HCT116 (cell line): ENCODE measurements at regions not wholly inside any gene's neighbourhood (a gene's known extent, or its start where the extent isn't known, plus 50 kb on each side); places are given as distances from the start of the nearest gene placed in this dataset.

Experiments
- ATAC-seq: fragments of 200-7000 bp; cut with Tn5 transposase; 2 replicates; pipeline ENCODE4 v1.9.1; 2020; ENCODE audit warnings: mild to moderate bottlenecking, moderate library complexity
- BruUV-seq: library from RNA; stranded (reverse); fragments of 400-500 nt; replicated peaks from 2 replicates; lab custom pipeline; 2021; lab: Mats Ljungman, UMichigan
- CTCF ChIA-PET: fragments of 300-600 bp; sonication (Branson Sonifier 250); formaldehyde crosslinking; loops from one replicate; lab custom pipeline; 2021; ENCODE audit warnings: antibody characterized with exemption; lab: Charles Lee
- POLR2A ChIA-PET: fragments of 300-600, 350-600 bp; sonication (Branson Sonifier 250); formaldehyde crosslinking; loops from one replicate; lab custom pipeline; 2021; ENCODE audit warnings: antibody characterized with exemption; lab: Charles Lee
- RAD21 ChIA-PET, 2 experiments: fragments of 300-600 bp; sonication (Branson Sonifier 250); formaldehyde crosslinking; loops; one replicate each; lab custom pipeline; 2023; ENCODE audit warnings: low total read pairs in 2 of 2; ENCODE audit not compliant: uncharacterized antibody in 2 of 2, unreplicated experiment in 2 of 2, low non-redundant PET in 1 of 2; lab: Charles Lee
- DNase-seq: peaks from one replicate; pipeline ENCODE4 v3.0.0-alpha.2; 2010; ENCODE audit warnings: low read depth, low spot score
- H2AFZ ChIP-seq: fragments of 200-600 bp; shearing (Covaris generic), sonication (generic); 2 replicates; pipeline ENCODE4 v1.6.1; 2017; ENCODE audit warnings: low read depth, mixed run types, mixed read lengths, antibody characterized with exemption, low read length; ENCODE audit not compliant: poor library complexity, severe bottlenecking
- H3K27ac ChIP-seq: 2 replicates; pipeline ENCODE4 v1.5.1; 2012; ENCODE audit warnings: low read depth, low read length
- H3K27me3 ChIP-seq: fragments of 200-600 bp; sonication (generic); 2 replicates; pipeline ENCODE4 v1.6.1; 2016; ENCODE audit warnings: mixed run types, low read length, mixed read lengths; ENCODE audit not compliant: insufficient read depth
- H3K36me3 ChIP-seq, 2 experiments: fragments of 200-500 bp in 1 of 2; fragments of 200-600 bp in 1 of 2; sonication (Bioruptor generic) in 1 of 2; sonication (generic) in 1 of 2; 2 replicates each; pipeline versions ENCODE4 v1.5.1 to v1.6.1; 2014 to 2016; ENCODE audit warnings: low read length in 2 of 2, inconsistent platforms in 1 of 2, mixed read lengths in 1 of 2, mixed run types in 1 of 2; ENCODE audit not compliant: insufficient read depth in 2 of 2, control insufficient read depth in 1 of 2
- H3K4me1 ChIP-seq, 2 experiments: fragments of 200-600 bp in 1 of 2; sonication (generic) in 1 of 2; 2 replicates each; pipeline versions ENCODE4 v1.5.1 to v1.6.1; 2012 to 2017; ENCODE audit warnings: low read length in 2 of 2, inconsistent platforms in 1 of 2, mild to moderate bottlenecking in 1 of 2, mixed read lengths in 1 of 2, mixed run types in 1 of 2, moderate library complexity in 1 of 2; ENCODE audit not compliant: insufficient read depth in 2 of 2, control insufficient read depth in 1 of 2
- H3K4me2 ChIP-seq: fragments of 200-600 bp; sonication (generic); 2 replicates; pipeline ENCODE4 v1.6.1; 2017; ENCODE audit warnings: mixed run types, low read length, mixed read lengths
- H3K4me3 ChIP-seq, 2 experiments: fragments of 200-600 bp in 1 of 2; sonication (generic) in 1 of 2; replicated peaks in 1 of 2; 2 replicates each; pipeline ENCODE4 v1.5.1; 2011 to 2016; ENCODE audit warnings: low read length in 2 of 2, control low read depth in 1 of 2, low read depth in 1 of 2, mild to moderate bottlenecking in 1 of 2, mixed read lengths in 1 of 2, mixed run types in 1 of 2
- H3K79me2 ChIP-seq: fragments of 200-600 bp; sonication (generic); 2 replicates; pipeline ENCODE4 v1.6.1; 2017; ENCODE audit warnings: mild to moderate bottlenecking, mixed run types, low read length, moderate library complexity, mixed read lengths; ENCODE audit not compliant: insufficient read depth
- H3K9ac ChIP-seq: fragments of 200-600 bp; sonication (generic); 2 replicates; pipeline ENCODE4 v1.6.1; 2016; ENCODE audit warnings: low read length, mixed read lengths
- H3K9me2 ChIP-seq: fragments of 200-600 bp; sonication (generic), shearing (Covaris generic); 2 replicates; pipeline ENCODE4 v1.6.1; 2017; ENCODE audit warnings: mixed run types, mild to moderate bottlenecking, moderate library complexity; ENCODE audit not compliant: insufficient read depth
- H3K9me3 ChIP-seq, 2 experiments: fragments of 200-500 bp in 1 of 2; fragments of 200-600 bp in 1 of 2; sonication (Bioruptor generic) in 1 of 2; sonication (generic) in 1 of 2; 2 replicates each; pipeline ENCODE4 v1.6.1; 2014 to 2017; ENCODE audit warnings: low read length in 2 of 2, mixed read lengths in 2 of 2, inconsistent platforms in 1 of 2, low read depth in 1 of 2, mild to moderate bottlenecking in 1 of 2, mixed run types in 1 of 2, moderate library complexity in 1 of 2; ENCODE audit not compliant: control insufficient read depth in 1 of 2, insufficient read depth in 1 of 2
- H4K20me1 ChIP-seq: fragments of 200-600 bp; sonication (generic), shearing (Covaris generic); 2 replicates; pipeline ENCODE4 v1.6.1; 2017; ENCODE audit warnings: mixed run types, mild to moderate bottlenecking, moderate library complexity; ENCODE audit not compliant: insufficient read depth
- ATF3 ChIP-seq: IDR thresholded peaks from 2 replicates; pipeline ENCODE4 v1.6.1; 2012
- CBX3 ChIP-seq: IDR thresholded peaks from 2 replicates; pipeline ENCODE4 v1.6.1; 2012; ENCODE audit warnings: low read depth
- CEBPB ChIP-seq: IDR thresholded peaks from 2 replicates; pipeline ENCODE4 v1.6.1; 2012; ENCODE audit warnings: low read depth
- CTCF ChIP-seq, 3 experiments: fragments of 200-600 bp in 1 of 3; sonication (generic) in 1 of 3; IDR thresholded peaks in 2 of 3; conservative IDR thresholded peaks in 1 of 3; 2 replicates each; pipeline ENCODE4 v1.5.1; 2012 to 2017; ENCODE audit warnings: low read depth in 2 of 3, low read length in 2 of 3, antibody characterized with exemption in 1 of 3, borderline replicate concordance in 1 of 3, control low read depth in 1 of 3, mild to moderate bottlenecking in 1 of 3, mixed read lengths in 1 of 3, mixed run types in 1 of 3, moderate library complexity in 1 of 3; ENCODE audit not compliant: insufficient read depth in 1 of 3
- ELF1 ChIP-seq: IDR thresholded peaks from 2 replicates; pipeline ENCODE4 v1.6.1; 2012; ENCODE audit warnings: low read depth, borderline replicate concordance
- EZH2 ChIP-seq: fragments of 200-600 bp; sonication (generic); IDR thresholded peaks from 2 replicates; pipeline ENCODE4 v1.6.1; 2017; ENCODE audit warnings: antibody characterized with exemption, mixed run types
- POLR2A ChIP-seq: IDR thresholded peaks from 2 replicates; pipeline ENCODE4 v1.7.0; 2011; ENCODE audit warnings: borderline replicate concordance; ENCODE audit not compliant: insufficient read depth, insufficient read length; ENCODE audit errors: extremely low read depth
- POLR2AphosphoS5 ChIP-seq: IDR thresholded peaks from 2 replicates; pipeline ENCODE4 v1.6.1; 2011; ENCODE audit warnings: mild to moderate bottlenecking, low read depth, low read length, moderate library complexity
- RAD21 ChIP-seq: IDR thresholded peaks from 2 replicates; pipeline ENCODE4 v1.6.1; 2012; ENCODE audit warnings: low read depth, mild to moderate bottlenecking
- TCF7L2 ChIP-seq: IDR thresholded peaks from 2 replicates; pipeline ENCODE4 v1.7.0; 2011; ENCODE audit warnings: borderline replicate concordance, inconsistent platforms; ENCODE audit not compliant: insufficient read depth, insufficient read length; ENCODE audit errors: extremely low read depth
- YY1 ChIP-seq: IDR thresholded peaks from 2 replicates; pipeline ENCODE4 v1.6.1; 2011; ENCODE audit warnings: low read length, low read depth, moderate library complexity, mild to moderate bottlenecking; ENCODE audit not compliant: insufficient replicate concordance; ENCODE audit errors: extremely low read depth
- ZBTB33 ChIP-seq: IDR thresholded peaks from 2 replicates; pipeline ENCODE4 v1.6.1; 2011; ENCODE audit warnings: mild to moderate bottlenecking, low read length, moderate library complexity; ENCODE audit not compliant: insufficient replicate concordance; ENCODE audit errors: extremely low read depth
- ZFX ChIP-seq: fragments of 450-650 bp; IDR thresholded peaks from 2 replicates; pipeline ENCODE4 v1.6.1; 2017
- ZNF274 ChIP-seq: fragments of 200-500 bp; sonication (Bioruptor generic); IDR thresholded peaks from 2 replicates; pipeline ENCODE4 v1.6.1; 2014; ENCODE audit warnings: mild to moderate bottlenecking, low read depth, low read length, inconsistent platforms
- intact Hi-C: fragments of 100-400 bp; cut with micrococcal nuclease; formaldehyde crosslinking; loops from 2 replicates; pipeline ENCODE4 v1.10.0; 2022

GRCh38 chr2:40851661-40852060 lies 399.8 kb upstream of the SLC8A1 start:
- ChIA-PET POLR2A (no interaction called here), CTCF (no interaction called here), RAD21 (no interaction called here)
- TF ChIP-seq TCF7L2: no peak
- TF ChIP-seq ATF3: no peak
- TF ChIP-seq EZH2: no peak
- TF ChIP-seq ELF1: no peak
- TF ChIP-seq ZBTB33: no peak
- no peak for TF ChIP-seq ZNF274
- no peak for TF ChIP-seq CBX3
- TF ChIP-seq ZFX: no peak
- TF ChIP-seq YY1: no peak
- TF ChIP-seq RAD21: no peak
- TF ChIP-seq CEBPB: no peak
- no peak for TF ChIP-seq POLR2A
- TF ChIP-seq CTCF (IDR thresholded peaks at IDR 0.05 in 2 of 3, conservative IDR thresholded peaks at IDR 0.05 in 1 of 3; ENCODE audit: borderline replicate concordance in 1 of 3, insufficient read depth in 1 of 3, low read depth in 2 of 3, low read length in 2 of 3): no peak
- TF ChIP-seq POLR2AphosphoS5: no peak
- ATAC-seq (no peak), DNase-seq (no peak)
- H3K27ac ChIP-seq: no peak overlapping the region
- intact Hi-C loops: no loop called here
- H3K79me2 ChIP-seq: no peaks in the 10 kb centered on the region
- H3K9me3 ChIP-seq: peaks cover 0 to 3% of the 10 kb centered on the region in 2 experiments; a peak in 2 of 4 replicates
- H2AFZ ChIP-seq: no peak overlapping the region
- H3K4me2 ChIP-seq: no peak overlapping the region
- no peaks in the 10 kb centered on the region for H3K27me3 ChIP-seq
- no peaks in the 10 kb centered on the region for H3K9me2 ChIP-seq
- no peak overlapping the region for H3K9ac ChIP-seq
- H4K20me1 ChIP-seq: no peaks in the 10 kb centered on the region
- no peak overlapping the region for H3K4me3 ChIP-seq
- BruUV-seq: no TSS peak
- no peaks in the 10 kb centered on the region for H3K36me3 ChIP-seq
- no peaks in the 10 kb centered on the region for H3K4me1 ChIP-seq
